WTC11 (cell line): ENCODE measurements at regions not wholly inside any gene's neighbourhood (a gene's known extent, or its start where the extent isn't known, plus 50 kb on each side); places are given as distances from the start of the nearest gene placed in this dataset.

Experiments
- ATAC-seq: fragments of 200-7000 bp; cut with Tn5 transposase; 2 replicates; pipeline ENCODE4 v1.10.0; 2021; ENCODE audit warnings: mild to moderate bottlenecking, moderate library complexity
- CTCF ChIA-PET: fragments of 300-600 bp; sonication (Branson Sonifier 250); formaldehyde crosslinking; loops from one replicate; lab custom pipeline; 2021; ENCODE audit warnings: antibody characterized with exemption; lab: Charles Lee
- POLR2A ChIA-PET: fragments of 350-600 bp; sonication (Branson Sonifier 250); formaldehyde crosslinking; loops from one replicate; lab custom pipeline; 2021; ENCODE audit warnings: antibody characterized with exemption; lab: Charles Lee
- DNase-seq: peaks from one replicate; pipeline ENCODE4 v3.0.0; 2021; ENCODE audit warnings: low spot score
- H3K27ac Mint-ChIP-seq: 2 replicates; pipeline ENCODE4 v1.8.0; 2021; ENCODE audit warnings: mixed read lengths
- H3K27me3 Mint-ChIP-seq: 2 replicates; pipeline ENCODE4 v1.8.0; 2021; ENCODE audit warnings: low read depth, mild to moderate bottlenecking, moderate library complexity, mixed read lengths
- H3K36me3 Mint-ChIP-seq: 2 replicates; pipeline ENCODE4 v1.8.0; 2021; ENCODE audit warnings: mixed read lengths
- H3K4me1 Mint-ChIP-seq: 2 replicates; pipeline ENCODE4 v1.8.0; 2022; ENCODE audit warnings: mixed read lengths
- H3K4me3 Mint-ChIP-seq: 2 replicates; pipeline ENCODE4 v1.8.0; 2021; ENCODE audit warnings: mild to moderate bottlenecking, moderate library complexity, mixed read lengths
- H3K9me3 Mint-ChIP-seq: 2 replicates; pipeline ENCODE4 v1.8.0; 2021; ENCODE audit warnings: mixed read lengths
- AFF4 ChIP-seq: sonication (generic); formaldehyde crosslinking; IDR thresholded peaks from 2 replicates; pipeline ENCODE4 v1.8.1; 2023; ENCODE audit warnings: mild to moderate bottlenecking, missing genetic modification reagents, borderline replicate concordance
- ARID4B ChIP-seq: sonication (generic); formaldehyde crosslinking; IDR thresholded peaks from 2 replicates; pipeline ENCODE4 v1.8.0; 2023; ENCODE audit warnings: missing genetic modification reagents, mild to moderate bottlenecking, borderline replicate concordance
- CREB1 ChIP-seq: sonication (generic); formaldehyde crosslinking; IDR thresholded peaks from 2 replicates; pipeline ENCODE4 v1.8.0; 2023; ENCODE audit warnings: mild to moderate bottlenecking, missing genetic modification reagents
- CTCF ChIP-seq: fragments of 200-600 bp; IDR thresholded peaks from 2 replicates; pipeline ENCODE4 v1.8.0; 2022; ENCODE audit warnings: antibody characterized with exemption
- E2F5 ChIP-seq: sonication (generic); formaldehyde crosslinking; IDR thresholded peaks from 2 replicates; pipeline ENCODE4 v1.8.1; 2022; ENCODE audit warnings: mild to moderate bottlenecking, moderate library complexity, missing genetic modification reagents
- ELF4 ChIP-seq: sonication (generic); formaldehyde crosslinking; IDR thresholded peaks from 2 replicates; pipeline ENCODE4 v1.8.1; 2022; ENCODE audit warnings: low read depth, mild to moderate bottlenecking, moderate library complexity, missing genetic modification reagents
- HMGXB4 ChIP-seq: sonication (generic); formaldehyde crosslinking; IDR thresholded peaks from 2 replicates; pipeline ENCODE4 v1.8.1; 2023; ENCODE audit warnings: mild to moderate bottlenecking, moderate library complexity, missing genetic modification reagents
- JUN ChIP-seq: sonication (generic); formaldehyde crosslinking; IDR thresholded peaks from 2 replicates; pipeline ENCODE4 v1.8.0; 2023; ENCODE audit warnings: mild to moderate bottlenecking, missing genetic modification reagents
- MLX ChIP-seq: sonication (generic); formaldehyde crosslinking; IDR thresholded peaks from 2 replicates; pipeline ENCODE4 v1.8.1; 2023; ENCODE audit warnings: mild to moderate bottlenecking, missing genetic modification reagents, moderate library complexity
- NR2C2 ChIP-seq: sonication (generic); formaldehyde crosslinking; IDR thresholded peaks from 2 replicates; pipeline ENCODE4 v1.8.0; 2022; ENCODE audit warnings: mild to moderate bottlenecking, missing genetic modification reagents
- PRDM15 ChIP-seq: sonication (generic); formaldehyde crosslinking; IDR thresholded peaks from 2 replicates; pipeline ENCODE4 v1.8.0; 2022; ENCODE audit warnings: missing genetic modification reagents
- RORB ChIP-seq: fragments of 250-450 bp; sonication (Bioruptor Pico); IDR thresholded peaks from 2 replicates; pipeline ENCODE4 v1.9.0; 2021; ENCODE audit warnings: mild to moderate bottlenecking
- SMAD3 ChIP-seq: sonication (generic); formaldehyde crosslinking; IDR thresholded peaks from 2 replicates; pipeline ENCODE4 v1.8.0; 2022; ENCODE audit warnings: missing genetic modification reagents, mild to moderate bottlenecking, borderline replicate concordance
- STAT6 ChIP-seq: sonication (generic); formaldehyde crosslinking; conservative IDR thresholded peaks from 2 replicates; pipeline ENCODE4 v1.8.1; 2023; ENCODE audit warnings: mild to moderate bottlenecking, low read depth, missing genetic modification reagents, moderate library complexity
- USF1 ChIP-seq: sonication (generic); formaldehyde crosslinking; IDR thresholded peaks from 2 replicates; pipeline ENCODE4 v1.8.0; 2022; ENCODE audit warnings: mild to moderate bottlenecking, missing genetic modification reagents
- ZBTB21 ChIP-seq: sonication (generic); formaldehyde crosslinking; IDR thresholded peaks from 2 replicates; pipeline ENCODE4 v1.8.1; 2023; ENCODE audit warnings: mild to moderate bottlenecking, missing genetic modification reagents, borderline replicate concordance

- no peak overlapping the region for H3K27ac Mint-ChIP-seq
- H3K4me3 Mint-ChIP-seq, result no peak overlapping the region
- 0 out of 2 replicates have a peak, but pooled peaks cover 3% of the 10 kb centered on the region for H3K4me1 Mint-ChIP-seq
- ChIA-PET POLR2A (no interaction called here), CTCF (no interaction called here)
- H3K36me3 Mint-ChIP-seq, result peaks cover 31% of the 10 kb centered on the region
- DNase-seq, result no peak
- peaks cover 60% of the 10 kb centered on the region for H3K9me3 Mint-ChIP-seq
- peaks cover 5% of the 10 kb centered on the region for H3K27me3 Mint-ChIP-seq
- ATAC-seq, result no peak
- TF ChIP-seq USF1 (CRISPR knock-in tag) (no peak), ELF4 (CRISPR knock-in tag) (no peak), PRDM15 (CRISPR knock-in tag) (no peak), CTCF (no peak), E2F5 (CRISPR knock-in tag) (no peak), SMAD3 (CRISPR knock-in tag) (no peak), ARID4B (CRISPR knock-in tag) (no peak), NR2C2 (CRISPR knock-in tag) (no peak), AFF4 (no peak), ZBTB21 (CRISPR knock-in tag) (no peak), RORB (CRISPR knock-in tag) (no peak), STAT6 (no peak), JUN (no peak), HMGXB4 (CRISPR knock-in tag) (no peak), CREB1 (CRISPR knock-in tag) (no peak), MLX (CRISPR knock-in tag) (no peak)
Observed at GRCh38 chr5:68862560-68862959, 231.3 kb upstream of the SLC30A5 start.
